ENCODE measurements at regions not wholly inside any gene's neighbourhood (a gene's known extent, or its start where the extent isn't known, plus 50 kb on each side); places are given as distances from the start of the nearest gene placed in this dataset.

GRCh38 chr7:41255113-41255512, 447.8 kb downstream of the INHBA start:
- no peaks in the 10 kb centered on the region for H3K27me3 Mint-ChIP-seq
- no peaks in the 10 kb centered on the region for H3K36me3 ChIP-seq (replicated peaks in 1 of 2; ENCODE audit: control extremely low read depth in 1 of 2, control insufficient read depth in 1 of 2, extremely low read depth in 1 of 2, insufficient read depth in 2 of 2, low read length in 1 of 2)
- H3K9me3 Mint-ChIP-seq (ENCODE audit: insufficient read depth): no peaks in the 10 kb centered on the region
- no peaks in the 10 kb centered on the region for H3K4me1 Mint-ChIP-seq
- H2AFZ ChIP-seq (ENCODE audit: insufficient read depth, low read depth, low read length, poor library complexity, severe bottlenecking): no peak overlapping the region
- no peak overlapping the region for H3K4me3 ChIP-seq (ENCODE audit: control extremely low read depth in 1 of 5, extremely low read depth in 1 of 5, insufficient read depth in 1 of 5, low read depth in 2 of 5, low read length in 4 of 5)
- H3K27ac Mint-ChIP-seq: no peak overlapping the region
- H3K27me3 ChIP-seq (replicated peaks in 1 of 4; ENCODE audit: control extremely low read depth in 1 of 4, control insufficient read depth in 3 of 4, insufficient read depth in 4 of 4, low read length in 3 of 4): no peaks in the 10 kb centered on the region
- WGBS (ENCODE audit: insufficient coverage): no CpG with 5 or more reads among the region's 3 CpGs
- no peak overlapping the region for H3K27ac ChIP-seq (ENCODE audit: low read length in 2 of 2)
- ATAC-seq (ENCODE audit: low read depth) (no peak), DNase-seq (no peak)
- H3K4me3 Mint-ChIP-seq: no peak overlapping the region
- H3K79me2 ChIP-seq (ENCODE audit: control insufficient read depth, insufficient read depth, low read length): no peaks in the 10 kb centered on the region
- ChIA-PET POLR2A (no interaction called here), CTCF (no interaction called here)
- TF ChIP-seq EZH2 (IDR thresholded peaks at IDR 0.05; ENCODE audit: borderline replicate concordance, insufficient read depth, low read depth, low read length, poor library complexity, severe bottlenecking): no peak
- TF ChIP-seq, protein P1, sequence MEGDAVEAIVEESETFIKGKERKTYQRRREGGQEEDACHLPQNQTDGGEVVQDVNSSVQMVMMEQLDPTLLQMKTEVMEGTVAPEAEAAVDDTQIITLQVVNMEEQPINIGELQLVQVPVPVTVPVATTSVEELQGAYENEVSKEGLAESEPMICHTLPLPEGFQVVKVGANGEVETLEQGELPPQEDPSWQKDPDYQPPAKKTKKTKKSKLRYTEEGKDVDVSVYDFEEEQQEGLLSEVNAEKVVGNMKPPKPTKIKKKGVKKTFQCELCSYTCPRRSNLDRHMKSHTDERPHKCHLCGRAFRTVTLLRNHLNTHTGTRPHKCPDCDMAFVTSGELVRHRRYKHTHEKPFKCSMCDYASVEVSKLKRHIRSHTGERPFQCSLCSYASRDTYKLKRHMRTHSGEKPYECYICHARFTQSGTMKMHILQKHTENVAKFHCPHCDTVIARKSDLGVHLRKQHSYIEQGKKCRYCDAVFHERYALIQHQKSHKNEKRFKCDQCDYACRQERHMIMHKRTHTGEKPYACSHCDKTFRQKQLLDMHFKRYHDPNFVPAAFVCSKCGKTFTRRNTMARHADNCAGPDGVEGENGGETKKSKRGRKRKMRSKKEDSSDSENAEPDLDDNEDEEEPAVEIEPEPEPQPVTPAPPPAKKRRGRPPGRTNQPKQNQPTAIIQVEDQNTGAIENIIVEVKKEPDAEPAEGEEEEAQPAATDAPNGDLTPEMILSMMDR (IDR thresholded peaks at IDR 0.05): no peak
- no peak overlapping the region for H3K9ac ChIP-seq (ENCODE audit: low read length)
- intact Hi-C loops (cut with micrococcal nuclease): no loop called here
- H3K4me2 ChIP-seq (replicated peaks; ENCODE audit: low read depth, low read length, poor library complexity, severe bottlenecking): no peak overlapping the region
- H3K9me3 ChIP-seq (ENCODE audit: control extremely low read depth in 1 of 3, control insufficient read depth in 2 of 3, insufficient read depth in 1 of 3, low read length in 2 of 3): no peaks in the 10 kb centered on the region
- H3K4me1 ChIP-seq (ENCODE audit: control insufficient read depth in 2 of 2, insufficient read depth in 2 of 2, low read length in 2 of 2): no peaks in the 10 kb centered on the region
- H4K20me1 ChIP-seq (ENCODE audit: control insufficient read depth, insufficient read depth, low read length, poor library complexity, severe bottlenecking): no peaks in the 10 kb centered on the region

- H3K4me3 ChIP-seq (ENCODE audit: control extremely low read depth in 1 of 5, extremely low read depth in 1 of 5, insufficient read depth in 1 of 5, low read depth in 2 of 5, low read length in 4 of 5): no peak overlapping the region
- Mint-ChIP-seq H3K27me3 (no peaks in the 10 kb centered on the region), H3K27ac (no peak overlapping the region), H3K4me1 (no peaks in the 10 kb centered on the region), H3K4me3 (no peak overlapping the region), H3K9me3 (ENCODE audit: insufficient read depth) (no peaks in the 10 kb centered on the region)
- H4K20me1 ChIP-seq (ENCODE audit: control insufficient read depth, insufficient read depth, low read length, poor library complexity, severe bottlenecking): no peaks in the 10 kb centered on the region
- WGBS (ENCODE audit: insufficient coverage): 93% methylated on average over 5 of the region's 6 CpGs
- no peaks in the 10 kb centered on the region for H3K27me3 ChIP-seq (replicated peaks in 1 of 4; ENCODE audit: control extremely low read depth in 1 of 4, control insufficient read depth in 3 of 4, insufficient read depth in 4 of 4, low read length in 3 of 4)
- no peak overlapping the region for H3K27ac ChIP-seq (ENCODE audit: low read length in 2 of 2)
- H3K9ac ChIP-seq (ENCODE audit: low read length): no peak overlapping the region
- intact Hi-C loops (cut with micrococcal nuclease): no loop called here
- no peak for DNase-seq
- no peak for ATAC-seq (ENCODE audit: low read depth)
- ChIA-PET CTCF (no interaction called here), POLR2A (no interaction called here)
- no peaks in the 10 kb centered on the region for H3K9me3 ChIP-seq (ENCODE audit: control extremely low read depth in 1 of 3, control insufficient read depth in 2 of 3, insufficient read depth in 1 of 3, low read length in 2 of 3)
- TF ChIP-seq, protein P1 (IDR thresholded peaks at IDR 0.05): no peak
- TF ChIP-seq EZH2 (IDR thresholded peaks at IDR 0.05; ENCODE audit: borderline replicate concordance, insufficient read depth, low read depth, low read length, poor library complexity, severe bottlenecking): no peak
- no peaks in the 10 kb centered on the region for H3K36me3 ChIP-seq (replicated peaks in 1 of 2; ENCODE audit: control extremely low read depth in 1 of 2, control insufficient read depth in 1 of 2, extremely low read depth in 1 of 2, insufficient read depth in 2 of 2, low read length in 1 of 2)
- no peak overlapping the region for H2AFZ ChIP-seq (ENCODE audit: insufficient read depth, low read depth, low read length, poor library complexity, severe bottlenecking)
- no peak overlapping the region for H3K4me2 ChIP-seq (replicated peaks; ENCODE audit: low read depth, low read length, poor library complexity, severe bottlenecking)
- H3K79me2 ChIP-seq (ENCODE audit: control insufficient read depth, insufficient read depth, low read length): no peaks in the 10 kb centered on the region
- H3K4me1 ChIP-seq (ENCODE audit: control insufficient read depth in 2 of 2, insufficient read depth in 2 of 2, low read length in 2 of 2): no peaks in the 10 kb centered on the region
Measured at GRCh38 chr7:41252957-41253356, 449.9 kb downstream of the INHBA start.
